OCI-LY3 (cell line): ENCODE measurements at regions not wholly inside any gene's neighbourhood (a gene's known extent, or its start where the extent isn't known, plus 50 kb on each side); places are given as distances from the start of the nearest gene placed in this dataset.

Experiments
- H2AFZ ChIP-seq: fragments of 200-600, 300-600 bp; shearing (Covaris generic); 2 replicates; pipeline ENCODE4 v1.6.0; 2014; ENCODE audit warnings: antibody characterized with exemption, low read depth, low read length
- H3K27ac ChIP-seq: fragments of 200-600, 300-600 bp; sonication (generic); 2 replicates; pipeline ENCODE4 v1.5.1; 2014; ENCODE audit warnings: mild to moderate bottlenecking, low read length, moderate library complexity, mixed read lengths
- H3K27me3 ChIP-seq: fragments of 200-600, 300-600 bp; sonication (generic); 2 replicates; pipeline ENCODE4 v1.6.1; 2014; ENCODE audit warnings: low read depth, low read length, mixed read lengths
- H3K36me3 ChIP-seq: fragments of 200-600, 300-600 bp; sonication (generic); replicated peaks from 2 replicates; pipeline ENCODE3; 2014; ENCODE audit warnings: low read depth, low read length, mixed read lengths
- H3K4me1 ChIP-seq: fragments of 300-600, 200-600 bp; sonication (generic); 2 replicates; pipeline ENCODE4 v1.6.1; 2014; ENCODE audit warnings: low read length, mixed read lengths
- H3K4me2 ChIP-seq: fragments of 200-600, 300-600 bp; sonication (generic); 2 replicates; pipeline ENCODE4 v1.6.1; 2014; ENCODE audit warnings: low read length, mixed read lengths
- H3K4me3 ChIP-seq: fragments of 300-600, 200-600 bp; sonication (generic); 2 replicates; pipeline ENCODE4 v1.5.1; 2014; ENCODE audit warnings: antibody characterized with exemption, mild to moderate bottlenecking, low read length, moderate library complexity
- H3K79me2 ChIP-seq: fragments of 300-600, 200-600 bp; shearing (Covaris generic); 2 replicates; pipeline ENCODE4 v1.6.1; 2014; ENCODE audit warnings: mild to moderate bottlenecking, low read length, mixed read lengths
- H3K9ac ChIP-seq: fragments of 300-600, 200-600 bp; shearing (Covaris generic); 2 replicates; pipeline ENCODE4 v1.6.0; 2014; ENCODE audit warnings: mild to moderate bottlenecking, low read length, moderate library complexity
- H3K9me3 ChIP-seq: fragments of 200-600, 300-600 bp; shearing (Covaris generic); 2 replicates; pipeline ENCODE4 v1.6.1; 2014; ENCODE audit warnings: low read length, mixed read lengths; ENCODE audit not compliant: insufficient read depth
- H4K20me1 ChIP-seq: fragments of 200-600, 300-600 bp; sonication (generic); 2 replicates; pipeline ENCODE4 v1.6.1; 2016; ENCODE audit warnings: low read length, mixed read lengths; ENCODE audit not compliant: insufficient read depth
- EZH2phosphoT487 ChIP-seq: fragments of 200-600 bp; shearing (Covaris generic); IDR thresholded peaks from 2 replicates; pipeline ENCODE4 v1.6.1; 2018; ENCODE audit warnings: antibody characterized with exemption, mixed run types, low read depth
- TF ChIP-seq, protein P1 (sequence below): fragments of 200-600, 300-600 bp; sonication (generic); IDR thresholded peaks from 2 replicates; pipeline ENCODE4 v1.5.1; 2014; ENCODE audit warnings: antibody characterized with exemption, low read length, low read depth

- no peak for TF ChIP-seq EZH2phosphoT487
- TF ChIP-seq, protein P1, sequence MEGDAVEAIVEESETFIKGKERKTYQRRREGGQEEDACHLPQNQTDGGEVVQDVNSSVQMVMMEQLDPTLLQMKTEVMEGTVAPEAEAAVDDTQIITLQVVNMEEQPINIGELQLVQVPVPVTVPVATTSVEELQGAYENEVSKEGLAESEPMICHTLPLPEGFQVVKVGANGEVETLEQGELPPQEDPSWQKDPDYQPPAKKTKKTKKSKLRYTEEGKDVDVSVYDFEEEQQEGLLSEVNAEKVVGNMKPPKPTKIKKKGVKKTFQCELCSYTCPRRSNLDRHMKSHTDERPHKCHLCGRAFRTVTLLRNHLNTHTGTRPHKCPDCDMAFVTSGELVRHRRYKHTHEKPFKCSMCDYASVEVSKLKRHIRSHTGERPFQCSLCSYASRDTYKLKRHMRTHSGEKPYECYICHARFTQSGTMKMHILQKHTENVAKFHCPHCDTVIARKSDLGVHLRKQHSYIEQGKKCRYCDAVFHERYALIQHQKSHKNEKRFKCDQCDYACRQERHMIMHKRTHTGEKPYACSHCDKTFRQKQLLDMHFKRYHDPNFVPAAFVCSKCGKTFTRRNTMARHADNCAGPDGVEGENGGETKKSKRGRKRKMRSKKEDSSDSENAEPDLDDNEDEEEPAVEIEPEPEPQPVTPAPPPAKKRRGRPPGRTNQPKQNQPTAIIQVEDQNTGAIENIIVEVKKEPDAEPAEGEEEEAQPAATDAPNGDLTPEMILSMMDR = no peak
- no peaks in the 10 kb centered on the region for H3K36me3 ChIP-seq
- peaks cover 41% of the 10 kb centered on the region for H3K27me3 ChIP-seq
- no peaks in the 10 kb centered on the region for H3K79me2 ChIP-seq
- H3K4me2 ChIP-seq = no peak overlapping the region
- H2AFZ ChIP-seq = no peak overlapping the region
- no peak overlapping the region for H3K9ac ChIP-seq
- H3K4me3 ChIP-seq = no peak overlapping the region
- no peaks in the 10 kb centered on the region for H3K9me3 ChIP-seq
- no peak overlapping the region for H3K27ac ChIP-seq
- H4K20me1 ChIP-seq = no peaks in the 10 kb centered on the region
- H3K4me1 ChIP-seq = no peaks in the 10 kb centered on the region
Observed at GRCh38 chr1:181416268-181416860, 67.0 kb upstream of the CACNA1E start.

- Histone ChIP-seq H3K4me3 (no peak overlapping the region), H3K4me2 (no peak overlapping the region), H3K9ac (no peak overlapping the region), H3K27me3 (peaks cover 36% of the 10 kb centered on the region), H3K79me2 (no peaks in the 10 kb centered on the region), H3K36me3 (no peaks in the 10 kb centered on the region), H3K9me3 (no peaks in the 10 kb centered on the region), H3K4me1 (no peaks in the 10 kb centered on the region), H4K20me1 (no peaks in the 10 kb centered on the region), H3K27ac (no peak overlapping the region), H2AFZ (no peak overlapping the region)
- no peak for TF ChIP-seq EZH2phosphoT487
- TF ChIP-seq, protein P1 = no peak
Observed at GRCh38 chr1:181417915-181418314, 65.4 kb upstream of the CACNA1E start.

DNA sequence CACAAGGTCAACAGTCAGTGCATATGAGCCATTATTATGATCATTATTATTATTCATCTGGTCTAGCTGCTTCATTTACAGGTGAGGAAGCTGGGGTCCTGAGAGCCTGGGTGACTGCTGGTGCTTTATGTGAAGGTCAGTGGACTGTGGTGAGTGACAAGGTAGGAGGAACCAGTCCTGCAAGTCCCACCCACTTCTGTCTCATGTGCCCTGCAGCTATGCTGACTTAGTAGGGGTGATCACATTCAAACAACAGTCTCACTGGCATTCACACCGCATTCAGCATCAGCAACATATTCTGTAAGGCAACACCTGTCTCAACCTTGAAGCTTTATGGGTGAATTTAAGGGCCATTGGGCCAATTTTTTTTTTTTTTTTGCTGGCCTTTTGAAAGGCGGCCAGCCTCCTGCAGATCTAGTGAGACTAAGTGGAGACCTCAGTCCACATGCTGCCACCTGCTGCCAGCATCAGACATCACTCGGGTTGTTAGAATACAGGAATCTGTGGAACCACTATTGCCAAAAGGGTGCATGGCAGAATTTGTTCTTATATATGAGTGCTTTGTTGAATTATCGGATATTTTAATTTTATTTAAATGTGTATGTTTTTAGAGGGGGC, 59.9 kb upstream of the CACNA1E start:
- Histone ChIP-seq H3K4me3 (no peak overlapping the region), H4K20me1 (no peaks in the 10 kb centered on the region), H3K27me3 (peaks cover 24% of the 10 kb centered on the region), H3K4me1 (peaks cover 11% of the 10 kb centered on the region), H3K27ac (no peak overlapping the region), H2AFZ (no peak overlapping the region), H3K4me2 (no peak overlapping the region), H3K9me3 (no peaks in the 10 kb centered on the region), H3K9ac (no peak overlapping the region), H3K79me2 (no peaks in the 10 kb centered on the region), H3K36me3 (no peaks in the 10 kb centered on the region)
- TF ChIP-seq EZH2phosphoT487 = no peak
- TF ChIP-seq, protein P1 = peak; percentile 65

- H3K9ac ChIP-seq = no peak overlapping the region; the same call in 1 of the 2 replicates
- peak overlapping the region; percentile 70 for H3K4me2 ChIP-seq
- H3K27me3 ChIP-seq = peaks cover 18% of the 10 kb centered on the region
- TF ChIP-seq, protein P1 = peak; percentile 100
- no peak for TF ChIP-seq EZH2phosphoT487
- no peaks in the 10 kb centered on the region for H3K36me3 ChIP-seq
- H3K79me2 ChIP-seq = no peaks in the 10 kb centered on the region
- no peaks in the 10 kb centered on the region for H3K9me3 ChIP-seq
- peak overlapping the region; percentile 61 for H3K4me3 ChIP-seq
- H2AFZ ChIP-seq = peak overlapping the region; percentile 81; the same call in 1 of the 2 replicates
- H4K20me1 ChIP-seq = no peaks in the 10 kb centered on the region
- H3K4me1 ChIP-seq = peaks cover 11% of the 10 kb centered on the region
- no peak overlapping the region for H3K27ac ChIP-seq
Observed at GRCh38 chr1:181424786-181425403, 58.4 kb upstream of the CACNA1E start.
